ENCODE measurements at regions not wholly inside any gene's neighbourhood (a gene's known extent, or its start where the extent isn't known, plus 50 kb on each side); places are given as distances from the start of the nearest gene placed in this dataset.

DNA sequence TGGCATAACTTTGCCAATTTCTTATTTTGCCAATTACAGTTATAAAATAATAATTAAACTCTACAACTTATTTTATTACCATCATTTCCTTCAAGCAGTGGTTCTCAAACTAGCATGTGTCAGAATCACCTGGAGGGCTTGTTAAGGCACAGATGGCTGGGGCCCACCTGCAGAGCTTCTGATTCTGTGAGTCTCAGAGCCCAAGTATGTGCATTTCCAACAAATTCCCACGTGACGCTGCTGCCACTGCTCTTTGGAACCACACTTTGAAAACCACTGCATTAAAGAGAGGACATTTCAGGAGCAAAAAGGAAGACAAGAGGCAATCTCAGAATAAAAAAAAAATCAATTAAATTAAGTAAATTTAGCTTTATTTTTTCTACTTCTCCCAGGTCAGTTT, 94.0 kb upstream of the HNRNPA3 start:
- no peaks in the 10 kb centered on the region for H3K9me3 Mint-ChIP-seq
- no peaks in the 10 kb centered on the region for H3K27me3 Mint-ChIP-seq
- H3K4me1 Mint-ChIP-seq (ENCODE audit: unreplicated experiment): peaks cover 3% of the 10 kb centered on the region
- TF ChIP-seq, protein P1, sequence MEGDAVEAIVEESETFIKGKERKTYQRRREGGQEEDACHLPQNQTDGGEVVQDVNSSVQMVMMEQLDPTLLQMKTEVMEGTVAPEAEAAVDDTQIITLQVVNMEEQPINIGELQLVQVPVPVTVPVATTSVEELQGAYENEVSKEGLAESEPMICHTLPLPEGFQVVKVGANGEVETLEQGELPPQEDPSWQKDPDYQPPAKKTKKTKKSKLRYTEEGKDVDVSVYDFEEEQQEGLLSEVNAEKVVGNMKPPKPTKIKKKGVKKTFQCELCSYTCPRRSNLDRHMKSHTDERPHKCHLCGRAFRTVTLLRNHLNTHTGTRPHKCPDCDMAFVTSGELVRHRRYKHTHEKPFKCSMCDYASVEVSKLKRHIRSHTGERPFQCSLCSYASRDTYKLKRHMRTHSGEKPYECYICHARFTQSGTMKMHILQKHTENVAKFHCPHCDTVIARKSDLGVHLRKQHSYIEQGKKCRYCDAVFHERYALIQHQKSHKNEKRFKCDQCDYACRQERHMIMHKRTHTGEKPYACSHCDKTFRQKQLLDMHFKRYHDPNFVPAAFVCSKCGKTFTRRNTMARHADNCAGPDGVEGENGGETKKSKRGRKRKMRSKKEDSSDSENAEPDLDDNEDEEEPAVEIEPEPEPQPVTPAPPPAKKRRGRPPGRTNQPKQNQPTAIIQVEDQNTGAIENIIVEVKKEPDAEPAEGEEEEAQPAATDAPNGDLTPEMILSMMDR (conservative IDR thresholded peaks at IDR 0.05): no peak
- DNase-seq (ENCODE audit: extremely low spot score, unreplicated experiment): no peak
- no peak overlapping the region for H3K27ac Mint-ChIP-seq
- H3K36me3 Mint-ChIP-seq: no peaks in the 10 kb centered on the region
- H3K4me3 Mint-ChIP-seq: no peak overlapping the region

DNA sequence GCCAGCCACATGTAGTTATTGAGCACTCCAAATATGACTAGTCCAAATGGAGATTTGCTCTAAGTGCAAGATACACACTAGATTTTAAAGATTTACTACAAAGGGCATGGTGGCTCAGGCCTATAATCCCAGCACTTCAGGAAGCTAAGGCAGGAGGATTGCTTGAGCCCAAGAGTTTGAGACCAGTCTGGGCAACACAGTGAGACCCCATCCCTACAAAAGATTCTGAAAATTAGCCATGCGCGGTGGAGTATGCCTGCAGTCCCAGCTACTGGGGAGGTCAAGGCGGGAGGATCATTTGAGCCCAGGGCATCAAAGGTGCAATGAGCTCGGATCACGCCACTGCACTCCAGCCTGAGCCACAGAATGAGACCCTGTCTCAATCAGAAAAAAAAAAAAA, 93.5 kb upstream of the HNRNPA3 start:
- H3K27me3 Mint-ChIP-seq: no peaks in the 10 kb centered on the region

DNA sequence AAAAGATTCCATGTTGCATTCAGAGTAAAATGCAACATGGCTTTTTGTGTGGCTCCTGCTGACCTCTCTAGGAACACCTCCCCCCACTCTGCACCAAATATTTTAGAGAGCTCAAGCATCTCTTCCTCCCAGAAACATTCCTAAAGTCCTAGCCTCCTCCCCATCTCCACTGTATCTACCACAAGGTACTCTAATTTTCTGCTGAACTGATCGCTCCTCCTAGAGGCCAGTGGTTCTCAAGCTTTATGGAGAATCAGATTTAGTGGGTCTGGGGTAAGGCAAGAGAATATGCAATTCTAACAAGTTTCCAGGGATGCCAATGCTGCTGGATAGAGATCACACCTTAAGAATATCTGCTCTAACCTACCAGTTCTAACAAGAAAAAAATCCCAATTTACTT, 89.5 kb upstream of the HNRNPA3 start:
- TF ChIP-seq, protein P1 (conservative IDR thresholded peaks at IDR 0.05): no peak
- Mint-ChIP-seq H3K27me3 (no peaks in the 10 kb centered on the region), H3K36me3 (no peaks in the 10 kb centered on the region), H3K4me3 (no peak overlapping the region), H3K27ac (no peak overlapping the region), H3K4me1 (ENCODE audit: unreplicated experiment) (peaks cover 3% of the 10 kb centered on the region), H3K9me3 (no peaks in the 10 kb centered on the region)
- DNase-seq (ENCODE audit: extremely low spot score, unreplicated experiment): no peak

More for the DNA sequence above, 93.5 kb upstream of the HNRNPA3 start:
- Mint-ChIP-seq H3K4me3 (no peak overlapping the region), H3K4me1 (ENCODE audit: unreplicated experiment) (peaks cover 3% of the 10 kb centered on the region), H3K27ac (no peak overlapping the region), H3K9me3 (no peaks in the 10 kb centered on the region), H3K36me3 (no peaks in the 10 kb centered on the region)
- TF ChIP-seq, protein P1 (conservative IDR thresholded peaks at IDR 0.05): no peak
- no peak for DNase-seq (ENCODE audit: extremely low spot score, unreplicated experiment)

DNA sequence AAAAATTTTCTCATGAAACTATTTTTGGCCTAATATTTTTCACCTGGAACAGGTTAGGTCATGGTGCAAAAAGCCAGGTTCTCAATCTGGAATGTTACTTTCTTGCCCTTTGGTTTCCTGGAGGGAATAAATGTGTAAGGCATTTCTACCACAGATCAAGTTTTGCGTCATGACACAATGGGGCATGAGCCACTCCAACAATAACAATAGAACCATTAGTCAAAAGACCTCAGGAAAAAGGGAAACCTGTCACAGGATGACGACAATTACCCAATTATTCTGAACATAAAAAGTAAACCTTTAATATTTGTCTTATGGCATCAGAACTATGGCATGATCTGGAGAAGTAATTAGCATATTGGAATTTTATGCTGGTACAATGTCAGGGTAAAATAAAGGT, 88.2 kb upstream of the HNRNPA3 start:
- peaks cover 3% of the 10 kb centered on the region for H3K4me1 Mint-ChIP-seq (ENCODE audit: unreplicated experiment)
- no peaks in the 10 kb centered on the region for H3K9me3 Mint-ChIP-seq
- no peaks in the 10 kb centered on the region for H3K27me3 Mint-ChIP-seq
- H3K27ac Mint-ChIP-seq: no peak overlapping the region
- H3K4me3 Mint-ChIP-seq: no peak overlapping the region
- TF ChIP-seq, protein P1 (conservative IDR thresholded peaks at IDR 0.05): no peak
- no peak for DNase-seq (ENCODE audit: extremely low spot score, unreplicated experiment)
- no peaks in the 10 kb centered on the region for H3K36me3 Mint-ChIP-seq

DNA sequence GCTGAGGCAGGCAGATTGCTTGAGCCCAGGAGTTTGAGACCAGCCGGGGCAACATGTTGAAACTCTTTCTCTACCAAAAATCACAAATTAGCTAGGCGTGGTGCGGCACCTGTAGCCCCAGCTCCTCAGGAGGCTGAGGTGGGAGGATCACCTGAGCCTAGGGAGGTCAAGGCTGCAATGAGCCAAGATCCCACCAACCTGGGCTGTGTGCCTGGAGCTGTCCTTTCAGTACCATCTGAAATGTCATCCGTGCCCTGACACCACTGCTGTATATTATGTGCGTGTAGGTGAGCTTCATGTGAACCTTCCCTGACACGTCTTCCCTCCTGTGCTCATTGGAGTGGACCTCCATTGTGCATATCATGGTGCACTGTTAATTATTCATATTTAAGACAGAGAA, 84.8 kb upstream of the HNRNPA3 start:
- Mint-ChIP-seq H3K36me3 (no peaks in the 10 kb centered on the region), H3K4me1 (ENCODE audit: unreplicated experiment) (no peaks in the 10 kb centered on the region), H3K27me3 (peaks cover 9% of the 10 kb centered on the region), H3K27ac (no peak overlapping the region), H3K9me3 (no peaks in the 10 kb centered on the region), H3K4me3 (no peak overlapping the region)
- no peak for DNase-seq (ENCODE audit: extremely low spot score, unreplicated experiment)
- TF ChIP-seq, protein P1 (conservative IDR thresholded peaks at IDR 0.05): no peak

DNA sequence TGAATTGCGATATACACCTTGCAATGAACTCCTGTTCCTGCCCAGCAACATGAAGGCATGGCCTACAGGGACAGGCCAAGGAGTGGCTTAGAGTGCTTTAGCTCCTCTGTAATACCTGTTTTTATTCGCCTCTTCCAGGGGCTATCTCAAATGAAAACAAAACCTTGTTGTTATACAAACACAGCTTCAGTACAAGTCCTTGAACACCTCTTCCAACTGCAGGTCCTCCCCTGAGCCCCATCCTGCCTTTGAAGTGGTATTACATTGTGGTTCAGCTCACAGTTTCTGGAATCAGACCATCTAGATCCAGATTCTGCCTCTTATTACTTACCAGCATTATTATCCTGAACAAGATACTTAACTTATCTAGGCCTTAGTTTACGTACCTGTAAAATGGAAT, 83.0 kb upstream of the HNRNPA3 start:
- Mint-ChIP-seq H3K9me3 (no peaks in the 10 kb centered on the region), H3K4me1 (ENCODE audit: unreplicated experiment) (no peaks in the 10 kb centered on the region), H3K27me3 (peaks cover 10% of the 10 kb centered on the region), H3K27ac (no peak overlapping the region), H3K4me3 (no peak overlapping the region), H3K36me3 (no peaks in the 10 kb centered on the region)
- no peak for DNase-seq (ENCODE audit: extremely low spot score, unreplicated experiment)
- TF ChIP-seq, protein P1 (conservative IDR thresholded peaks at IDR 0.05): no peak

All from type B pancreatic cell (in vitro differentiated cells).